UCSD-AML1 (cell line): ENCODE measurements at regions not wholly inside any gene's neighbourhood (a gene's known extent, or its start where the extent isn't known, plus 50 kb on each side); places are given as distances from the start of the nearest gene placed in this dataset.

Source experiments
- DNase-seq: peaks from one replicate; lab custom pipeline; 2025; ENCODE audit not compliant: unreplicated experiment; lab: John Stamatoyannopoulos, UW

DNA sequence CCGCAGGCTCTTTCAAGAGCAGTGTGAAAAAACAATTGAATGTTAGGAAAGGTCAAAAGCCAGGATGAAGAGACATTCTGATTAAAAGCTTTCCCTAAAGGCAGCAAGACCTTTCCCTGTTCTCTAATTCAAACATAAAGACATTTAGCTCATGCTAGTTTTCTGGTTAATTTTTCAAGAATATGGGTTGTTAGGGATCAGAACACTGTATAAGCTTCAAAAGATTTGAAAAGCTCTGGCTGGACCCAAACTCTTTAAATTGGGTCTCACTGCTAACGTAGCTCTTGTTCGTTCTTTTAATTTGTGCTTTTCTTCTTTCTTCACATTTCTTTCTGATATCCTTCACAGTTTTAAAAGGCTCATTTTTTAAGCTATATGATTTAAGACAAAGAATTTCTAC is 877.0 kb downstream of the EFNB2 start:
- DNase-seq = no peak

DNA sequence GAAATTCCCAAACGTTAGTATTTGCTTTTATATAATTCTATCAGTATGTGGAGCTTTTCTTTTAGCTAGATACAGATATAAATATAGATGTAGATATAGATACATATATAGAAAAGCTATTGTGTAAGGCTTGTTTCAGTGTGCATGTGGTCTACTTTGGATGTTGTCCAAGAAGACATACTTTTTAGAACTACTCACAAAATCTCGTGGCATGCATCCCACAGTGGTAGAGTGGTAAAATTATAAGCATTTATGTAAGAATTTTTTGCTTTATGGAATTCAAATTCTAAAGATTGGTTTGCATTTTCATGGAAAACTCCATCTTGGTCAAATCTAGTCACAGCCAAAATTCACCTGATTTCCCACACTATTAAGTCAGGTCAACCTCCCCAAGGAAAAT is 880.4 kb downstream of the EFNB2 start:
- no peak for DNase-seq

DNA sequence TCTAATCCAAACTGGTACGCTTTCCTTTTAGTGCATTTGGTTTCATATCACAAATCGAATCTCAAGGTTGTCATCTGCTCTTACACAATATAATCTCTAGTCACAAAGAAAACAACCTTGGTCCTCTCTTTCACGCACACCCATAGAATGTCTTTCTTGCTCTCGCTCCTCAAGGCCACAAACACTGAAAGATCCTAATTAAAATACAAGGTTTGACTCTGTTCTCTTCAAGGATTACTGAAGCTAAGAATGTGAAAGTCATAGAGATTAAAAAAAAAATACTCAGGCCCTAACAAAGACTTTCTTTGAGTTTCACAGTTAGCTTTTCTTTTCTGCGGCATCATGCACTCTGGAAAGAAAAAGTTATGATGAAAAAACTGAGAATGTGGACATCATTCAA is 891.5 kb downstream of the EFNB2 start:
- no peak for DNase-seq

DNA sequence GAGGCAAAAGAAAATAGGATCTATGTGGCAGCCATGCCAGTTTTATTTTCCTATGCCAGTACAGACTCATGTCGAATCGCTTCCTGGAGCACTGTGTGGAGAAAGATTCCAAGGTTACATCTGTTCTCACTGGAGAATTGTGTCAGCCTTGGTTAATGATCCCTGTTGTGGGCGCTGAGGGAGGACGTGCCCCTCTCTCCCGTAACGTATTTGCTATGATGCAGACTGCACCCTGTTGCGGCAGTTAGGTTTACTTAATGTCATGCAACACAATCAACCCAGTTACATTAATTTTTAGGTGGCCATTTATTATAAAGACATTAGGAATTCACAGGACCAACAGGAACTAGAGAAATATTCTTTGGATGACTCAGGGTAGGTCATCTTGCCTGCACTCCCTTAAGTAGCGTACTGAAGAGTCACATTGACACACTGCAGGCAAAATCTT is 892.9 kb downstream of the EFNB2 start:
- no peak for DNase-seq

DNA sequence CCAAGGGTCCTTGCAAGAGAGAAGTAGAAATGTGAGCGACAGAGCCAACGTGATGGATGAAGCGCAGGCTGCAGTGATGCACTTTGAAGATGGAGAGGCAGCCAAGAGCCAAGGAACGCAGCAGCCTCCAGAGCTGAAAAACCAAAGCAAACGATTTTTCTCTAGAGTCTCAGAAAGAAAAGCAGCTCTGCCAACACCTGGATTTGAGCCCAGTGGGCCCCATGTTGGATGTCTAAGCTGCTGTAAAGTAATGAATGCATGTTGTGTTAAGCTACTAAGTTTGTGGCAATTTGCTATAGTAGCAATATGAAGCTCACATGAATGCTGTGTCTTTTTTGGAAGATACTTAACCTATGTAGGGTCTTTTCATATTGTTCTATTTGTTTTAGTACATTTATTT is 894.3 kb downstream of the EFNB2 start:
- DNase-seq = no peak

DNA sequence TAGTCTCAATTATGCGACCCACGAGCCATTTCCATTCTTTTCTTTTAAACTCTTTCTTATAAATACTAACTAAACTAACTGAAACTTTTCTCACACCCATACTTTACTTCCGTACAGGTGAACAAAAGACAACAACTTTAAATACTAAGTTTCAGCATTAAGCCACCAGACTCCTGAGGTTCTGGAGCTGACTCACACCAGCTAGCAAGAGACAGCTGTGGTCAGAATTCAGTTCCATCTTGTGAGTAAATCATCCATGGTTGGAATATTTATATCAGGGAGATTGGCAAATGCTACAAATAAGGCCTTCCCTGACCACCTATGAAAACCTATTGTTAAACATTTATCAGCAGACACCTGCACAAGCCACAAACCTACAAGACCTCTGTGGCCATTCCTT is 897.0 kb downstream of the EFNB2 start:
- no peak for DNase-seq

DNA sequence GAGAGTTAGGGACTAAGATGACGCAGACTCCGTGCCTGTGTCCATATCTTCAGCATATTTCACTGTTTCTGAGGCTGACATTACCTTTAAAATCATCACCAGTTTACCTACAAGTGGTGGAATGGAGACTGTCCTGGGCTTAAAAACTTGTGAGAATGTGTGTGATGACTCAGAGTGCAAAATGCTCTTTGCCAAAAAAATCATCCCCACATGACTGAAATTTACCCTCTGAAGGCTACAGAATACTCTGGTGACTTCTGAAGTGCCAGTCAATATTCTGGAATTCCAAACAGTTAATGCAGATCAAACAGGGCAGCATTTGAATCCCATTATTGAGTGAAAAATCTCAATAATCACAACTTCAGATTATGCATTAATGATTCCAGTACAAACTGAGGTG is 901.4 kb downstream of the EFNB2 start:
- no peak for DNase-seq

DNA sequence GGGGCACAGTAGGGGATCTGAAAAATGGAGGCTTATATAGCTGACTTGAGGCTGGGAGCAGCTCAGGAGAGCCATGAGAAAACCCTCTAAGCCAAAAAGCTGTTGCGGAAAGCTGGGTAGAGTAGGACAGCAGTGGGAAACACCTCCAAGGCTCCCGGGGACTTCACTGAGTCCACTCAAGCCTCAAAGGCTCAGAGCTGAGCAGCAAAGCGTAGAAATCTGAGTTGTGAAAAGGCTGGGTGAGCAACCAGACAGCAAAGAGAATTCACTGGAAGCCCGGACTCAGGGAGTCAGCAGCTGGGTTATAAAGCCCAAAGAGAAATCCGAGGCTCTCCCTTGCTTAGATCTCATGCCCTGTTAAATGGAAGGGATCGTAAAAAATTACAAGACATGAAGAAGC is 905.0 kb downstream of the EFNB2 start:
- no peak for DNase-seq

DNA sequence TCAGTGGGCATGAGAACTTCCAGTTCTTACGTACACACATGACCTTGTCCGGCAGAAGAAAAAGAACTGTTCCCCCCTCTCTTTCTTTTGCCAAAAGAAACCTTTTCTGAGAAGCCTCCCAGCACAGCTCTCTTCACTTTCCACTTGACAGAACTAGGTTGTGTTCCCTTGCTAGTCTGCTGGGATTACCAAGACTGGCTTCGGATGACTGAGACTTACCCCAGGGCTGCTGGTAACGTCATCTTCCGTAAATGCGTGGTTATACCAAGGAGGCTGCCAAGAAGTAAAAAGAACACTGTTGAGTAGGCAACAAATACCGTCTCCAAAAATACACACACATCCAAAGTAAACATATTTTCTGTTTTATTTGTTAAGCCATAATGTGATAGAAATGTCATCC is 908.2 kb downstream of the EFNB2 start:
- DNase-seq = no peak

DNA sequence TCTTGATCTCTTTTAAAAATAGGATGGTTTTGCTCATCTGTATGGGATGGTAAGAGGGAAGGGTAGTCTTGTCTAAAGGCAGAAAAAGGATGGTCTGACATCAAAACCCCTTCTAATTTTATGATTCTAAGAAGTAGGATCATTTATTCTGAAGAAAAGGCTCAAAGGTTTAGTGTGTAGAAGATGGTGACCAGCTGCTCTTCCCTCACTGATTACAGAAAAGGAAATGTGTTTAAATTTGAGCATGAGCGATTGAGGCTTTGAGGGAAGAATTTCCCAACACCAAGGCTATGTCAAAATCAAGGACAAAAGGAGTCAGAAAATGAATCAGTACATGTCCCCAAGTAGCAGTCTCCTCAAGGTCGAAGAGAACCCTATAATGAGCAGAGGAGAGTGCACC is 909.8 kb downstream of the EFNB2 start:
- no peak for DNase-seq

DNA sequence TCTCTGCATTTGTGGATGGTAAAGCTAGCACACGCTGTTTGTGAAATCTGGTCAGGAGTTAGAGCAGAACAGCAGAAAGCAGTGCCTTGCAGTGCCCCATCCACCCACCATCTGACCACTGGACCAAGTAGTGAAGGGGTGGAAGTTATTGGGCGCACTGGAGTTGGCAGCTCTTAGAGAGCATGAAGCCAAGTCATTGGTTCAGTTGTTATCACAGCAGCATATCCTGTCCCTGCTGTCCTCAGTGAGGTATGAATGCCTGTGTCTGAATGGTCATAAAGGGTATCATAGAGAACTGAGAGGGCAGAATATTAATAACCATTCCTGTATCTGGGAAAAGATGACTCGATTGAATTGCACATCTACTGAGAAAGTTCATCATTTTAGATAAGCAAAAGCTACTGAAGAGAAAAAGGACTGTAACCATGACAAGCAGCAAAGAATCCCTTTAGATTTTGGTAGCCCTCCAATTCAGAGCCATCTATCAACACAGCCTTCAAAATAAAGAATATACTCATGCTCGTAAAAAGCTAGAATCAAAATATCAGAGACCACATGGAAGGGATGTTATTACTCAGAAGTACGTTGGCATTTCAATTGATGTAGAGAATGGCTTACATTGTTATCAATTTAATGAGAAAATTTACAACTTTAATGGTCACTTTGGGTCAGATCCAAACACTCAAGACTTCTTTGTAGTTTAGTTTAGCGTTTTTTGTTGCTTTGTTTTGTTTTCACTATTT is 919.0 kb downstream of the EFNB2 start:
- no peak for DNase-seq

DNA sequence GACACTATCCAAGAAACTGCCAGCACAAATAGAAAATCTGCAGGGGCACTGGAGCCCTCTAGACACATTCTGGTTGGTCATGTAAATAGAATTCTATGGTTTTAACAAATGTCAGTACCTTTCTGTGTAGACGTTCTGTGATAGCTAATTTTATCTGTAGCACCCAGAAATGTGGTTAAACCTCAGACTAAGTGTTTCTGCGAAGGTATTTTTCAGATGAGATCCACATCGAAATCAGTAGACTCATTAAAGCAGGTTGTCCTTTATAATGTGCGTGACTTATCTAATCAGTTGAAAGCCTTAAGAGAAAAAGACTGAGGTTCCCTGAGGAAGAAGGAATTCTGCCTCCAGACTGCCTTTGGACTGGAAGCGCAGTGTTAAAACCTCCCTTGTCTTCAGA is 922.9 kb downstream of the EFNB2 start:
- DNase-seq = no peak

DNA sequence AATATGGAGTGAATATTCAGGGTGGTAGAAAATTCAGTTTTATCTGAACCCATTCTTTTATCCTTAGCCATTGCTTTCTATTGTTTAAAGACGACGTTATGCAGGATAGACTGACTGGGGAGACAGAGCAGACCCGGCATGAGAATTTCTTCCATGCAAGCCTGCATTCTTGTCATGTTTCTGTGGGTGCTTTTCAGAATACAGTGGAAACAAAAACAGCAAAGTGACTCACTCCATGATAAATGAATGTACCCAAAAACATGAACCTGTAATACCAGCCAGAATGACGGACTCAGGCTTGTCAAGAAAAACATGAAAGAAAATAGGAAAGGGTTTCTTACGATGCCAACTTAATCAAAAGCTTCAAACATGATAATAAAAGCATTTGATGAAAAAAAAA is 924.0 kb downstream of the EFNB2 start:
- DNase-seq = no peak

DNA sequence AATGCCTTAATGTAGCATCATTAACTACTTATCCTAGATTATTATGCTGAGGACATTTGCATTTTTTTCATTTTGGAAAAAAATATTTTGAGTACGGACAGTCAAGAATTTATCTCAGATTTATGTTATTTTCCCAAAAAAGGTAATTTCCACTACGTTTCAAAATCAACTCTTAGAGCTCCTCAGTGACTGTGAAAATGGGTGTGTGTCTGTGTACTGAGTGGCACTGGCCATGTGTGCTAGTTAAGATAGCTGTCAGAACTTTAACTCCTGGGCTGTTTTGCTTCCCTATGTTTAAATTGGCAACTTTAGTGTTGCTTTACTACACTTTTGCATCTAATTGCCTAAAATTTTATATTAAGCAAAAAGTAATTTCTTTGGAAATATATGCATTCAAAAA is 927.4 kb downstream of the EFNB2 start:
- DNase-seq = no peak

DNA sequence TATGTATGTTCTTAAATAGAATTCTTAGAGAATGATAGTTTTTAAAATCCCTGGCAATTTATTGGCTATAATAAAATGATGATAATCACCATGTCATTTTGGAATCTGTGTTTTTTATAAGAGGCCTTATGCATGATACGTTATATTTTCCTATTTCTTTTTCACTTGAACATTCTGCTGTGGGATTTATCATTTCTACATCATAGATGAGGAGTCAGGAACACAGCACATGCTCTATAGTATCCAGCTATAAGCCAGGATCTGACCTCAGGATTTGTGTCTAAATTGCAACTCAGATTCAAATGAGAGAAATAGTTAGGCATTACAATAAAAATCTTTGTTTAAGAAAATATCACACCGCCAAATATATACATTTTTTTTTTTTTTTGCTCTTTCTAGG is 928.0 kb downstream of the EFNB2 start:
- no peak for DNase-seq

DNA sequence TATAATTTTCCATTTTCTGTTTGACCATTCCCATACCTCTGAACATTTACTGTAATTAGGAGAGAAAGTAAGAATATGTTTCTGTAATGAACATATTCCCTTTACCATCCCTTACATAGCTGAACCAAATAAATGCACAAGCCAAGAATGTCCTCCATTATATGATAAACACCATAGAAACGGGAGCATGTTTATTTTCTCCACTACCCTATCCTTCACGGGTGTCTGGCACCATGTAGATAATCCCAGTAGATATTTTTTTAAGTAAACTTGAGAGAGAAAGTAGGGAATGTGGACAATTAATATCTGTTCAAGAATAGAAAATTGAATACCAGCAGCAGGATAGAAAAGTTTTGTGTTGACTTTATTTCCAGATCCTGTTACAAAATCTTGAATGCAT is 928.4 kb downstream of the EFNB2 start:
- DNase-seq = no peak

DNA sequence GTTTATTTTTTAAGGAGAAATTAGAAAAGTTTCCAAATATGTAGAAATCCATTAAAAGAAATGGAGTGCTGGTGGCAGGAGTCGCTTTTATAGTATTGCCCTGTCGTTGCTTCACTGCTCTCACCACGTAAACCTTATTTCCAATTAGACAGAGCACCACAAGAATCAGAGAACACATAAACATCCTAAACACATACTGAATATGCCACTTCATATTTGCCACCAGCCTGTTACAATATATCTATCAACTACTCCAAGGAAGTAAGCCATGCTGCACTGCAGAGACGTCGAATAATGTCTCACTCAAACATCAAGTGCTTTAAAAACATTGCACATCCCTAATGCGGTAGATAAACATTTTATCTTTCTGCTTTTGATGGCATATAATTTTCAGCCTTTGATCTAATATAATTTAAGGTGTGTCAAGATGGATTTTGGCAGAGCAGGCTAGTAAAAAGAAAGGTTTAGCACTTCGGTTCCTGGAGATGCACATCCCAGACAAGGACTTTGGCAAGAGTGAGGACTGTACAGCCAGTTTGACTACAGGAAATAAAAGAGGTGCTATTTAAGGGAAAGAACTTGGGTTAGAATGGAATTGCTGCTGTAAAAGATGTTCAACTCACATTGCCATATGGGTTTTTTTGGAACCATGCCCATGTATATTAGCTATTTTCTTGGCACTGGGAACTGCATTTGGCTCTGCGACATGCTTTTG is 932.3 kb downstream of the EFNB2 start:
- no peak for DNase-seq

DNA sequence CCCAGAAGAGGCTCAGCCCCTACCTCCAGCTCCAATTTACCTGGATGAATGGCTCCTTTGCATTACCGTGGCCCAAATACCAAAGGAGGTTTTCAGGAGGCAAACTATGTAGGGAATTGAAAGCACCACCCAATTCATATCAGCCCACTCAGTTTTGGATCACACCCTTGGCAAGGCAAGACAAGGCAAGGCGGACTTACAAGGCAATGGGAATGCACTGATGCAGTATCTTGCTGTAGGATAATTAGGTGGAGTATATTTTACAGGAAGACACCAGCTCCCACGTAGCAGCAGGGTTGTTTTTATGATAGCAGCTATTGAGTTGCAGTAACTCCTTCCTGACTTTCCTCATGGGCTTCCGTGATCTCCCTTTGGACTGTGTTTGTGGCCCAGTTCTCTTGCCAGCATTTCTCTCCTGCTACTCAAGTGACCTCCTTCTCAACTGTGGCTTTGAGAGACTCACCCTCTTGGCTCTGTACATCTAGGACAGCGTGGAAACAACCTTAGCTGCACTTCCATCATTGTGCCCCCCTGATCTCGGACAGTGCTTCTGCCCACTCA is 935.9 kb downstream of the EFNB2 start:
- no peak for DNase-seq

DNA sequence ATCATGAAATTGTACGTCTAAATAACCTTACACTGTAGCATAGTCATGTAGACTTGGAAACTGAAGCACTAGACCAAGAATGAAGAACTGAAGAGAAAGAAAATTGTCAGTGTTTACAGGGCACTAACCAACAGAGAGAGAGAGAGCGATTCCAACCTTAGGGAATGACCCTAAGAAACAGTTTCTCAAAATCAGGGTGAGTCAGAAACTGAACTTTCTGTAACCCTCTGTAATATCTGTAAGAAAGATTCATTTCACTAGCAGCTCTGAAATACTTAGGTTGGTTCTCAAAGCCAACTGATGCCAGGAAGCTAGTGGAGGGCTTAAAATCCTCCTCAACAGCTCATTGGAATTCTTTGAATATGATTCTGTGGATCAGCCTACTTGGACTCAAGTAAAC is 936.9 kb downstream of the EFNB2 start:
- no peak for DNase-seq

DNA sequence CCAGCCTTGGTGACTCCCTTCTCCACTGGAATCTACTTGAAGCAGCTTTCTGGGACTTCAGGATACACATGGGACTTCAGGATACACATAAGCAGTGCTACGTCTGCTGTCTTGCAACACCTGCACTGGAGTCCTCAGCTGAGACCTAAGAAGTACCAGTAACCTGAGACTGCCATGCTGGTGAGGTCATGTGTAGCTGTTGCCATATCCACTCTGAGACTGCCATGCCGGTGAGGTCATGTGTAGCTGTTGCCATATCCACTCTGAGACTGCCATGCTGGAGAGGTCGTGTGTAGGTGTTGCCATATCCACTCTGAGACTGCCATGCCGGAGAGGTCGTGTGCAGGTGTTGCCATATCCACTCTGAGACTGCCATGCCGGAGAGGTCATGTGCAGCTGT is 937.9 kb downstream of the EFNB2 start:
- no peak for DNase-seq

DNA sequence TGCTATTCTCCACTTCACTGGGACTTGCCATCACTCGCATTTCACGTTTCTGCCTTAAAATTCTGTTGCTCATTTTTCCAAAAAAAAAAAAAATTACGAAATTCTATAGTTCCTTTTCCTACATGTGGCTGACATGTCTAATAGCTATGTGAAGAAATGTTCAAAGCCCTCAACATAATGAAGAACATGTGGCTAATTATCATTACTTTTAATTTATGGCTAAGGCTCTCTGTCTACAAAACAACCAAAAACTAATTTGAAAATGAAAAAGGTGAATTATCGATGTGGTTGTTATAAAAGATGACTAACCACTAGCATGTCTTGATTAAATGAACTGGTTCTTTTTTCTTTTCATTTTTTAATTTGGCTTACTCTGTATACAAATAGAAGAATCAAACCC is 940.0 kb downstream of the EFNB2 start:
- no peak for DNase-seq

DNA sequence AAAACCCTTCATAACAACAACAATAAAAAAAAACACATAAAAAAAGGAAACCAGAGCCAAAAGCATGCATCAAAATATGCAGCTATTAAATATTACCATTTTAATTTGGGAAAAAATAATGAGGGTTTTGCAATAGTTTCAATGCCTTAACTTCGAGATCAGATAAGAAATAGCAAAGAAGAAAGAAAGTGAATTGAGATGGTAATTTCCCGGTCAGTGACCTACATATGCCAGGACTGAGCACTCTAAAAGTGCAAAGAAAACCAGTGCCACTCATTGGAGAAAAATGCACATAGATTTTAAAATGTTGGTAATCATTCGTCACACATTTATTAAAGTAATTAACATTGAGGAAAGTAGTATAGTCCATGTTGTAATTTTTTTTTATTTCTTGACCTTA is 944.2 kb downstream of the EFNB2 start:
- no peak for DNase-seq

DNA sequence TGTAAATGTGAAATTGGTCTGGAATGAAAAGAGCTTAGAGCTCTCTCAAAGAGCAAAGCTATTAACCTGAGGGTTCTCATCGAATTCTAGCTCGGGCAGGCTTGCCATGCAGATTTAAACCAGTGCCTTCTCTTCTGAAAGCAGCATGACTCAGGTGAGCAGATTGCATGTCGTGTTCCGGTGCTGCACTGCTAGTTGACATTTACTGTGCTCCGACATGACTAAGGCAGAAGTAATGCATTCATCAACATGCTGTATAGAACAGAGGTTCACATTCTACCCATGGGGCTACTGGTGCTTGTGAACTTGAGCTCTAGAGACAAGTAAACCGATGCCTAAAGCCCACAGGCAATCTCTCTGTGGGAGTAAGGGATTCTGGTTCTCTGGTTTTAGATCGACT is 947.7 kb downstream of the EFNB2 start:
- no peak for DNase-seq
